ENCODE measurements at regions not wholly inside any gene's neighbourhood (a gene's known extent, or its start where the extent isn't known, plus 50 kb on each side); places are given as distances from the start of the nearest gene placed in this dataset.

DNA sequence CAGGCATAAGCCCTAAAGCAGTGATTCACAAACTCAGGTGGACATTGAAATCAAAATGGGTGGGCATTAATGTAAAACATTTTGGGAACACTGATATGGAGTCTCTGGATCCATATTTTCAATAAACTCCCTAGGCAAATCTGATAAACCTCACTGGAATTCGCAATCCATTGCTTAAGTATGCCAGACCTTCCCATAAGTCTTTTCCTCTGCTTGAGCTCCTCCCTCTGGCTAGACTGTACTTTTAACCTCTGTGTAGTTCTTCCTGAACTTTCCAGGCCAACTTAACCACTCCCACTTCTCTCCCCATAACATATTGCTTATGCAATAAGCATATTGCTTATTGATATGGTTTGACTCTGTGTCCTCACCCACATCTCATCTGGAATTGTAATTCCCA is 629.7 kb upstream of the IMPG1 start:
- TF ChIP-seq EZH2phosphoT487 (IDR thresholded peaks at IDR 0.05; ENCODE audit: low read depth, severe bottlenecking, unreplicated experiment) (no peak), CTCF (IDR thresholded peaks at IDR 0.05; ENCODE audit: poor library complexity) (no peak)

Measured in hepatocyte (in vitro differentiated cells).